ENCODE measurements at regions not wholly inside any gene's neighbourhood (a gene's known extent, or its start where the extent isn't known, plus 50 kb on each side); places are given as distances from the start of the nearest gene placed in this dataset.

- no peak for TF ChIP-seq CTCF (conservative IDR thresholded peaks at IDR 0.05; ENCODE audit: low read depth, low read length)
Measured at GRCh38 chr16:9597967-9598730, 506.7 kb downstream of the HAPSTR1 start.

GRCh38 chr16:9598731-9599083 lies 507.3 kb downstream of the HAPSTR1 start:
- no peak for DNase-seq (ENCODE audit: low read depth)
- no peak overlapping the region for H3K4me3 ChIP-seq (ENCODE audit: low read depth, low read length)
- no peak for TF ChIP-seq CTCF (conservative IDR thresholded peaks at IDR 0.05; ENCODE audit: low read depth, low read length)

More at GRCh38 chr16:9597967-9598730, 506.7 kb downstream of the HAPSTR1 start:
- no peak overlapping the region for H3K4me3 ChIP-seq (ENCODE audit: low read depth, low read length)
- no peak for DNase-seq (ENCODE audit: low read depth)

- H3K4me3 ChIP-seq (ENCODE audit: low read depth, low read length): no peak overlapping the region
- no peak for TF ChIP-seq CTCF (conservative IDR thresholded peaks at IDR 0.05; ENCODE audit: low read depth, low read length)
- no peak for DNase-seq (ENCODE audit: low read depth)
Measured at GRCh38 chr16:9599415-9600120, 508.1 kb downstream of the HAPSTR1 start.

- no peak for DNase-seq (ENCODE audit: low read depth)
- no peak overlapping the region for H3K4me3 ChIP-seq (ENCODE audit: low read depth, low read length)
- TF ChIP-seq CTCF (conservative IDR thresholded peaks at IDR 0.05; ENCODE audit: low read depth, low read length): no peak
Measured at GRCh38 chr16:9602189-9602588, 510.7 kb downstream of the HAPSTR1 start.

GRCh38 chr16:9603316-9603715 lies 511.9 kb downstream of the HAPSTR1 start:
- no peak for TF ChIP-seq CTCF (conservative IDR thresholded peaks at IDR 0.05; ENCODE audit: low read depth, low read length)
- no peak overlapping the region for H3K4me3 ChIP-seq (ENCODE audit: low read depth, low read length)
- DNase-seq (ENCODE audit: low read depth): no peak

GRCh38 chr16:9607515-9608230 lies 516.2 kb downstream of the HAPSTR1 start:
- no peak for TF ChIP-seq CTCF (conservative IDR thresholded peaks at IDR 0.05; ENCODE audit: low read depth, low read length)
- DNase-seq (ENCODE audit: low read depth): no peak
- no peak overlapping the region for H3K4me3 ChIP-seq (ENCODE audit: low read depth, low read length)

Data from choroid plexus epithelial cell (primary cell).